ENCODE measurements at regions not wholly inside any gene's neighbourhood (a gene's known extent, or its start where the extent isn't known, plus 50 kb on each side); places are given as distances from the start of the nearest gene placed in this dataset.
A peak's percentile ranks its signal among the peaks of the same experiment; 100 is the strongest.

GRCh38 chr20:59376109-59376841 lies 75.9 kb downstream of the EDN3 start:
- no peak for DNase-seq

- no peak for DNase-seq
These were observed 76.6 kb downstream of the EDN3 start for GRCh38 chr20:59376998-59377397.

- DNase-seq = no peak
These were observed 77.4 kb downstream of the EDN3 start for GRCh38 chr20:59377842-59378241.

GRCh38 chr20:59378396-59378795 lies 78.0 kb downstream of the EDN3 start:
- DNase-seq = no peak

GRCh38 chr20:59378966-59379365 lies 78.6 kb downstream of the EDN3 start:
- DNase-seq = no peak

GRCh38 chr20:59381689-59382088 lies 81.3 kb downstream of the EDN3 start:
- no peak for DNase-seq

- no peak for DNase-seq
These were observed 81.8 kb downstream of the EDN3 start for GRCh38 chr20:59382157-59382725.

- DNase-seq = no peak
These were observed 82.5 kb downstream of the EDN3 start for GRCh38 chr20:59382907-59383306.

GRCh38 chr20:59385038-59385437 lies 84.6 kb downstream of the EDN3 start:
- no peak for DNase-seq

GRCh38 chr20:59385480-59385879 lies 85.1 kb downstream of the EDN3 start:
- no peak for DNase-seq

- no peak for DNase-seq
These were observed 86.4 kb downstream of the EDN3 start for GRCh38 chr20:59386809-59387208.

GRCh38 chr20:59387891-59388290 lies 87.5 kb downstream of the EDN3 start:
- no peak for DNase-seq

GRCh38 chr20:59388402-59388801 lies 88.0 kb downstream of the EDN3 start:
- DNase-seq = no peak

- no peak for DNase-seq
These were observed 90.0 kb downstream of the EDN3 start for GRCh38 chr20:59390437-59390836.

GRCh38 chr20:59391975-59392374 lies 91.6 kb downstream of the EDN3 start:
- DNase-seq = no peak

GRCh38 chr20:59392736-59393135 lies 92.3 kb downstream of the EDN3 start:
- no peak for DNase-seq

- DNase-seq = no peak
These were observed 92.7 kb downstream of the EDN3 start for GRCh38 chr20:59393142-59393541.

GRCh38 chr20:59395729-59396128 lies 95.3 kb downstream of the EDN3 start:
- no peak for DNase-seq

GRCh38 chr20:59398537-59399205 lies 98.3 kb downstream of the EDN3 start:
- DNase-seq = no peak

- no peak for DNase-seq
These were observed 99.2 kb downstream of the EDN3 start for GRCh38 chr20:59399426-59400099.

- DNase-seq = no peak
These were observed 100.3 kb downstream of the EDN3 start for GRCh38 chr20:59400708-59401107.

GRCh38 chr20:59402681-59403080 lies 102.3 kb downstream of the EDN3 start:
- no peak for DNase-seq

GRCh38 chr20:59403261-59403961 lies 103.0 kb downstream of the EDN3 start:
- DNase-seq = peak; percentile 91
